ENCODE measurements at regions not wholly inside any gene's neighbourhood (a gene's known extent, or its start where the extent isn't known, plus 50 kb on each side); places are given as distances from the start of the nearest gene placed in this dataset.

DNA sequence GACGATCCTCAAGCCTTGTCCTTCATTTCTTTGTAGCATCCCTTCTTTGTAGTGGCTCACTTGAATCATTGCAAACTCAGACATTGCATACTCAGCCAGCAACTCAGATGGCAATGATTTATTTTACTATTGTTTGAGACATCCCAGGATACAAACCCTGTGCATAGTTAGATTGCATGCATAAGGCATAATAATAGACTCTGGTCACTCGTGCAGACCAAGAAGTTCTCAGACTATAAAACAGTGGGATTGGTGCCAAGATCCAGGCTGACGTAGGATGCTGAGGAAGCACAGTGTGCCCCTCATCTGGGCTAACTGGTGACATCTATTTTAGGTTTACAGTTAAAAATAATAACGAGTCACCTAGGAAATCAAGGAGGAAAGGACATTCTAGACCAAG is 142.3 kb downstream of the PMP22 start (continued):
- TF ChIP-seq, protein P1, sequence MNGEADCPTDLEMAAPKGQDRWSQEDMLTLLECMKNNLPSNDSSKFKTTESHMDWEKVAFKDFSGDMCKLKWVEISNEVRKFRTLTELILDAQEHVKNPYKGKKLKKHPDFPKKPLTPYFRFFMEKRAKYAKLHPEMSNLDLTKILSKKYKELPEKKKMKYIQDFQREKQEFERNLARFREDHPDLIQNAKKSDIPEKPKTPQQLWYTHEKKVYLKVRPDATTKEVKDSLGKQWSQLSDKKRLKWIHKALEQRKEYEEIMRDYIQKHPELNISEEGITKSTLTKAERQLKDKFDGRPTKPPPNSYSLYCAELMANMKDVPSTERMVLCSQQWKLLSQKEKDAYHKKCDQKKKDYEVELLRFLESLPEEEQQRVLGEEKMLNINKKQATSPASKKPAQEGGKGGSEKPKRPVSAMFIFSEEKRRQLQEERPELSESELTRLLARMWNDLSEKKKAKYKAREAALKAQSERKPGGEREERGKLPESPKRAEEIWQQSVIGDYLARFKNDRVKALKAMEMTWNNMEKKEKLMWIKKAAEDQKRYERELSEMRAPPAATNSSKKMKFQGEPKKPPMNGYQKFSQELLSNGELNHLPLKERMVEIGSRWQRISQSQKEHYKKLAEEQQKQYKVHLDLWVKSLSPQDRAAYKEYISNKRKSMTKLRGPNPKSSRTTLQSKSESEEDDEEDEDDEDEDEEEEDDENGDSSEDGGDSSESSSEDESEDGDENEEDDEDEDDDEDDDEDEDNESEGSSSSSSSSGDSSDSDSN (CRISPR knock-in tag; IDR thresholded peaks at IDR 0.05), result no peak
- TF ChIP-seq ZNF44 (CRISPR knock-in tag; IDR thresholded peaks at IDR 0.05) (no peak), STAG1 (CRISPR knock-in tag; IDR thresholded peaks at IDR 0.05) (no peak), NFIC (IDR thresholded peaks at IDR 0.05; ENCODE audit: low read length) (no peak), FOXK2 (IDR thresholded peaks at IDR 0.05) (no peak), ZNF619 (CRISPR knock-in tag; IDR thresholded peaks at IDR 0.05) (no peak)
- TF ChIP-seq, protein P2, sequence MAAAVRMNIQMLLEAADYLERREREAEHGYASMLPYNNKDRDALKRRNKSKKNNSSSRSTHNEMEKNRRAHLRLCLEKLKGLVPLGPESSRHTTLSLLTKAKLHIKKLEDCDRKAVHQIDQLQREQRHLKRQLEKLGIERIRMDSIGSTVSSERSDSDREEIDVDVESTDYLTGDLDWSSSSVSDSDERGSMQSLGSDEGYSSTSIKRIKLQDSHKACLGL (CRISPR knock-in tag; IDR thresholded peaks at IDR 0.05), result no peak

DNA sequence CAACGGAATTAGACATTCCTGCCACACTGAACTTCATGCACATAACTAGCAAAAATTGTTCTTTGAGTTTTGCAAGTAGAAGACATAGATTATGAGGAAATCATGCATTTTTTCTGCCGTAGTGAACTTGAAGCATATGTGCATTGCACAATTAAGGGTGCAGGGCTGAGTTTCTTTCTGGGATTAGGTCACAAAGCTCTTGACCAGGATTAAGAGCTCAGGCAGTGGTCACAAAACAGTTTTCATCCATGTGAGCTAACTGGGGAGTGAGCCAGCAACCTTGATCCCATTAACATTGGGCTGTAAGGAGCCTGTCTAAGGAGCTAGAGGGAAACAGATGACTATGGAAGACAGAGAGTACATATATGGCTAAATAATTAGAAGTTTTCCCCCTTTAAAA is 143.7 kb downstream of the PMP22 start:
- Histone ChIP-seq H3K36me3 (replicated peaks in 1 of 2; ENCODE audit: control insufficient read depth in 1 of 2, insufficient read depth in 2 of 2, low read length in 2 of 2) (no peaks in the 10 kb centered on the region), H3K27me3 (ENCODE audit: control insufficient read depth in 1 of 2, insufficient read depth in 2 of 2, low read length in 2 of 2) (peaks cover 0 to 5% of the 10 kb centered on the region in 2 experiments; a peak in 2 of 5 replicates), H3K9ac (ENCODE audit: insufficient read depth, low read depth, low read length) (no peak overlapping the region), H3K79me2 (ENCODE audit: insufficient read depth, low read length) (no peaks in the 10 kb centered on the region), H4K20me1 (ENCODE audit: insufficient read depth, low read length) (no peaks in the 10 kb centered on the region), H3K4me2 (ENCODE audit: low read depth, low read length) (no peak overlapping the region), H3K4me3 (replicated peaks in 1 of 3; ENCODE audit: insufficient read depth in 1 of 3, low read depth in 2 of 3, low read length in 3 of 3) (no peak overlapping the region), H2AFZ (ENCODE audit: low read length) (no peak overlapping the region), H3K4me1 (ENCODE audit: insufficient read depth, low read length) (no peaks in the 10 kb centered on the region), H3K27ac (ENCODE audit: extremely low read length, insufficient read depth, low read length) (no peak overlapping the region), H3K9me3 (ENCODE audit: low read length) (no peaks in the 10 kb centered on the region)
- FAIRE-seq (no peak), ATAC-seq (no peak), DNase-seq (ENCODE audit: low spot score) (no peak)
- no TSS peak for BruUV-seq (replicated peaks)
- CTCF ChIA-PET (ENCODE audit: low intra/inter-chr PET ratio, low total read pairs), result no interaction called here
- in situ Hi-C loops (cut with HindIII; ENCODE audit: extremely low pct_ligation_motif_present, low pct_unique_long_range_greater_than_20kb), result no loop called here
- TF ChIP-seq CEBPB (IDR thresholded peaks at IDR 0.05; ENCODE audit: borderline replicate concordance, low read depth, low read length), result peak; percentile 36; the same call in 1 of the 2 replicates
- TF ChIP-seq ELF1 (CRISPR knock-in tag; IDR thresholded peaks at IDR 0.05), result no peak
- POLR2A ChIA-PET, result no interaction called here
- 0% methylated on average over 2 of the region's 2 CpGs for WGBS (ENCODE audit: low lambda C conversion rate)
- intact Hi-C loops (cut with micrococcal nuclease; ENCODE audit: unreplicated experiment), result no loop called here

Measured in HepG2 (cell line).